ENCODE measurements at regions not wholly inside any gene's neighbourhood (a gene's known extent, or its start where the extent isn't known, plus 50 kb on each side); places are given as distances from the start of the nearest gene placed in this dataset.
"Not testable (repeated sequence)": the region's sequence is repeated elsewhere in the genome, so short reads cannot be mapped to it uniquely, and the experiment has no call there.

GRCh38 chr15:98104386-98105151, 144.1 kb downstream of the ARRDC4 start:
- not testable (repeated sequence) for TF ChIP-seq FOXP2 (optimal IDR thresholded peaks at IDR 0.05; ENCODE audit: control extremely low read depth, extremely low read length, insufficient read depth); POLR2AphosphoS5 (IDR thresholded peaks at IDR 0.05; ENCODE audit: borderline replicate concordance, low read depth, low read length)
